AG04449 (cell line): ENCODE measurements at regions not wholly inside any gene's neighbourhood (a gene's known extent, or its start where the extent isn't known, plus 50 kb on each side); places are given as distances from the start of the nearest gene placed in this dataset.

Source experiments
- CTCF ChIA-PET: fragments of 350-600 bp; formaldehyde crosslinking; extraction: SDS; loops from one replicate; lab custom pipeline; 2021; ENCODE audit warnings: antibody characterized with exemption; lab: Yijun Ruan, JAX
- POLR2A ChIA-PET: fragments of 400-600, 350-600 bp; formaldehyde crosslinking; extraction: SDS; loops from one replicate; lab custom pipeline; 2020; ENCODE audit warnings: antibody characterized with exemption, inconsistent platforms; lab: Yijun Ruan, JAX
- DNase-seq: peaks from one replicate; pipeline ENCODE4 v3.0.0-alpha.2; 2010; ENCODE audit warnings: low read depth, low spot score
- H3K4me3 ChIP-seq: 2 replicates; pipeline ENCODE4 v1.5.1; 2011; ENCODE audit warnings: low read depth, mild to moderate bottlenecking, control low read depth, low read length
- TF ChIP-seq, protein P1 (sequence below): IDR thresholded peaks from one replicate; pipeline ENCODE4 v1.5.1; 2011; ENCODE audit warnings: mild to moderate bottlenecking, moderate library complexity, low read length, control low read depth, inconsistent platforms; ENCODE audit not compliant: insufficient read depth; ENCODE audit errors: missing control alignments

GRCh38 chrX:99398545-99398944 is 1011.5 kb downstream of the PCDH19 start:
- POLR2A ChIA-PET = no interaction called here
- no peak for DNase-seq
- CTCF ChIA-PET = no interaction called here
- H3K4me3 ChIP-seq = no peak overlapping the region
- TF ChIP-seq, protein P1, sequence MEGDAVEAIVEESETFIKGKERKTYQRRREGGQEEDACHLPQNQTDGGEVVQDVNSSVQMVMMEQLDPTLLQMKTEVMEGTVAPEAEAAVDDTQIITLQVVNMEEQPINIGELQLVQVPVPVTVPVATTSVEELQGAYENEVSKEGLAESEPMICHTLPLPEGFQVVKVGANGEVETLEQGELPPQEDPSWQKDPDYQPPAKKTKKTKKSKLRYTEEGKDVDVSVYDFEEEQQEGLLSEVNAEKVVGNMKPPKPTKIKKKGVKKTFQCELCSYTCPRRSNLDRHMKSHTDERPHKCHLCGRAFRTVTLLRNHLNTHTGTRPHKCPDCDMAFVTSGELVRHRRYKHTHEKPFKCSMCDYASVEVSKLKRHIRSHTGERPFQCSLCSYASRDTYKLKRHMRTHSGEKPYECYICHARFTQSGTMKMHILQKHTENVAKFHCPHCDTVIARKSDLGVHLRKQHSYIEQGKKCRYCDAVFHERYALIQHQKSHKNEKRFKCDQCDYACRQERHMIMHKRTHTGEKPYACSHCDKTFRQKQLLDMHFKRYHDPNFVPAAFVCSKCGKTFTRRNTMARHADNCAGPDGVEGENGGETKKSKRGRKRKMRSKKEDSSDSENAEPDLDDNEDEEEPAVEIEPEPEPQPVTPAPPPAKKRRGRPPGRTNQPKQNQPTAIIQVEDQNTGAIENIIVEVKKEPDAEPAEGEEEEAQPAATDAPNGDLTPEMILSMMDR = no peak

GRCh38 chrX:99397879-99398278 is 1012.2 kb downstream of the PCDH19 start:
- ChIA-PET POLR2A (no interaction called here), CTCF (no interaction called here)
- no peak overlapping the region for H3K4me3 ChIP-seq
- TF ChIP-seq, protein P1 = no peak
- no peak for DNase-seq

- TF ChIP-seq, protein P1 = no peak
- CTCF ChIA-PET = no interaction called here
- no peak for DNase-seq
- POLR2A ChIA-PET = no interaction called here
- no peak overlapping the region for H3K4me3 ChIP-seq
Observed at GRCh38 chrX:99394456-99394855, 1015.6 kb downstream of the PCDH19 start.

- DNase-seq = no peak
- CTCF ChIA-PET = no interaction called here
- POLR2A ChIA-PET = no interaction called here
- TF ChIP-seq, protein P1 = no peak
- no peak overlapping the region for H3K4me3 ChIP-seq
Observed at GRCh38 chrX:99384594-99385374, 1025.3 kb downstream of the PCDH19 start.

GRCh38 chrX:99383786-99384185 is 1026.3 kb downstream of the PCDH19 start:
- POLR2A ChIA-PET = no interaction called here
- TF ChIP-seq, protein P1 = no peak
- CTCF ChIA-PET = no interaction called here
- no peak overlapping the region for H3K4me3 ChIP-seq
- DNase-seq = no peak

- CTCF ChIA-PET = no interaction called here
- H3K4me3 ChIP-seq = no peak overlapping the region
- POLR2A ChIA-PET = no interaction called here
- DNase-seq = no peak
- TF ChIP-seq, protein P1 = no peak
Observed at GRCh38 chrX:99371976-99372595, 1038.0 kb downstream of the PCDH19 start.
